Endothelial cell (in vitro differentiated cells): ENCODE measurements at regions not wholly inside any gene's neighbourhood (a gene's known extent, or its start where the extent isn't known, plus 50 kb on each side); places are given as distances from the start of the nearest gene placed in this dataset.

Source experiments
- DNase-seq: peaks from one replicate; pipeline ENCODE4 v3.0.0; 2021; ENCODE audit warnings: low spot score
- H3K27ac Mint-ChIP-seq: one replicate; pipeline ENCODE4 v1.8.0; 2021; ENCODE audit warnings: mixed read lengths, inconsistent platforms; ENCODE audit not compliant: unreplicated experiment
- H3K27me3 Mint-ChIP-seq: one replicate; pipeline ENCODE4 v1.8.0; 2021; ENCODE audit warnings: mild to moderate bottlenecking, moderate library complexity, mixed read lengths, inconsistent platforms; ENCODE audit not compliant: unreplicated experiment
- H3K36me3 Mint-ChIP-seq: one replicate; pipeline ENCODE4 v1.8.0; 2021; ENCODE audit warnings: mild to moderate bottlenecking, low read depth, mixed read lengths, inconsistent platforms; ENCODE audit not compliant: unreplicated experiment
- H3K4me1 Mint-ChIP-seq: one replicate; pipeline ENCODE4 v1.8.0; 2021; ENCODE audit warnings: mild to moderate bottlenecking, mixed read lengths, inconsistent platforms; ENCODE audit not compliant: unreplicated experiment
- H3K4me3 Mint-ChIP-seq: one replicate; pipeline ENCODE4 v1.8.0; 2021; ENCODE audit warnings: mild to moderate bottlenecking, mixed read lengths, inconsistent platforms; ENCODE audit not compliant: unreplicated experiment
- H3K9me3 Mint-ChIP-seq: one replicate; pipeline ENCODE4 v1.8.0; 2021; ENCODE audit warnings: mixed read lengths, inconsistent platforms; ENCODE audit not compliant: unreplicated experiment
- CTCF ChIP-seq: fragments of 200-600 bp; sonication (generic); IDR thresholded peaks from one replicate; pipeline ENCODE4 v1.5.0; 2021; ENCODE audit warnings: antibody characterized with exemption; ENCODE audit not compliant: unreplicated experiment

DNA sequence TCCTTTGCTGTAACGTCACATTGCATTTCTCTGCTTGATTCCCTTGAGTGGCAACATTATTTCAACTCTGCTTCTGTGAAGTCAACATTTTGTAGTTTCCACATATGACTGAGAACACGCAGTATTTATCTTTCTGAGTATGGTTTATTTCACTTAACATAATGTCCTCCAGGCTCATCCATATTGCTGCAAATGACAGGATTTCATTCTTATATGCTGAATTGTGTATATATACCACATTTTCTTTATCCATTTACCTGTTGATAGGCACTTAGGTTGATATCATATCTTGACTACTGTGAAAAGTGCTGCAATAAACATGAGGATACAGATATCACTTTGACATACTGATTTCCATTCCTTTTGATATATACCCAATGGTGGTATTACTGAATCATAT, 878.5 kb downstream of the PLOD2 start:
- Mint-ChIP-seq H3K4me1 (peaks cover 3% of the 10 kb centered on the region), H3K27ac (no peak overlapping the region), H3K36me3 (no peaks in the 10 kb centered on the region), H3K4me3 (no peak overlapping the region), H3K27me3 (no peaks in the 10 kb centered on the region), H3K9me3 (no peaks in the 10 kb centered on the region)
- DNase-seq = no peak
- TF ChIP-seq CTCF = no peak

- Mint-ChIP-seq H3K9me3 (no peaks in the 10 kb centered on the region), H3K4me3 (no peak overlapping the region), H3K36me3 (no peaks in the 10 kb centered on the region), H3K27ac (no peak overlapping the region), H3K4me1 (peaks cover 3% of the 10 kb centered on the region), H3K27me3 (no peaks in the 10 kb centered on the region)
- TF ChIP-seq CTCF = no peak
- no peak for DNase-seq
Measured at GRCh38 chr3:145286937-145287336, 874.0 kb downstream of the PLOD2 start.

DNA sequence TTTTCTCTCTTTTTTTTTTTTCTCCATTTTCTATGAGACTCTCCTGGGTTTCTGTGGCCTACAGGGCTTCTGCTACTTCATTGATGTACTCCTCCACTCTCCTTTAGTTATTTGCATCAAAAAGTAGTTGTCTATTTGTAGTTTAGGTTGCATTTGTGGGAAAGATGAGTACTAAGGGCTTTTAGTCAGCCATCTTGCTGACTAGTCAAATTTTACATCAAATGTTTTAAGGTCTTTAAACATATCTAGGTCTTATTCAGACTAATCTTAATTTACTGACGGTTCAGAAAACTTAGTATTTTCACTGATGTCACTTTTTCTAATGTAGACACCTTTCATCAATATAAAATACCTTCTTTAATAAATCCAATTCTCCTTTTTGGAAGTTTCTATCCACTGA, 871.0 kb downstream of the PLOD2 start:
- peaks cover 3% of the 10 kb centered on the region for H3K4me1 Mint-ChIP-seq
- H3K27me3 Mint-ChIP-seq = no peaks in the 10 kb centered on the region
- no peak overlapping the region for H3K4me3 Mint-ChIP-seq
- DNase-seq = no peak
- H3K27ac Mint-ChIP-seq = no peak overlapping the region
- H3K36me3 Mint-ChIP-seq = no peaks in the 10 kb centered on the region
- no peaks in the 10 kb centered on the region for H3K9me3 Mint-ChIP-seq
- no peak for TF ChIP-seq CTCF

GRCh38 chr3:145294572-145294971, 866.4 kb downstream of the PLOD2 start:
- H3K9me3 Mint-ChIP-seq = no peaks in the 10 kb centered on the region
- H3K27me3 Mint-ChIP-seq = no peaks in the 10 kb centered on the region
- no peak overlapping the region for H3K27ac Mint-ChIP-seq
- no peaks in the 10 kb centered on the region for H3K36me3 Mint-ChIP-seq
- TF ChIP-seq CTCF = no peak
- H3K4me3 Mint-ChIP-seq = no peak overlapping the region
- H3K4me1 Mint-ChIP-seq = no peaks in the 10 kb centered on the region
- no peak for DNase-seq

- Mint-ChIP-seq H3K27ac (no peak overlapping the region), H3K9me3 (no peaks in the 10 kb centered on the region), H3K4me1 (no peaks in the 10 kb centered on the region), H3K27me3 (no peaks in the 10 kb centered on the region), H3K36me3 (no peaks in the 10 kb centered on the region), H3K4me3 (no peak overlapping the region)
- no peak for DNase-seq
- TF ChIP-seq CTCF = no peak
Measured at GRCh38 chr3:145307272-145307671, 853.7 kb downstream of the PLOD2 start.
